ENCODE measurements at regions not wholly inside any gene's neighbourhood (a gene's known extent, or its start where the extent isn't known, plus 50 kb on each side); places are given as distances from the start of the nearest gene placed in this dataset.

- no peak for TF ChIP-seq EZH2phosphoT487 (IDR thresholded peaks at IDR 0.05; ENCODE audit: low read depth, severe bottlenecking, unreplicated experiment)
- TF ChIP-seq EZH2 (IDR thresholded peaks at IDR 0.05; ENCODE audit: borderline replicate concordance) = no peak
- TF ChIP-seq, protein P1, sequence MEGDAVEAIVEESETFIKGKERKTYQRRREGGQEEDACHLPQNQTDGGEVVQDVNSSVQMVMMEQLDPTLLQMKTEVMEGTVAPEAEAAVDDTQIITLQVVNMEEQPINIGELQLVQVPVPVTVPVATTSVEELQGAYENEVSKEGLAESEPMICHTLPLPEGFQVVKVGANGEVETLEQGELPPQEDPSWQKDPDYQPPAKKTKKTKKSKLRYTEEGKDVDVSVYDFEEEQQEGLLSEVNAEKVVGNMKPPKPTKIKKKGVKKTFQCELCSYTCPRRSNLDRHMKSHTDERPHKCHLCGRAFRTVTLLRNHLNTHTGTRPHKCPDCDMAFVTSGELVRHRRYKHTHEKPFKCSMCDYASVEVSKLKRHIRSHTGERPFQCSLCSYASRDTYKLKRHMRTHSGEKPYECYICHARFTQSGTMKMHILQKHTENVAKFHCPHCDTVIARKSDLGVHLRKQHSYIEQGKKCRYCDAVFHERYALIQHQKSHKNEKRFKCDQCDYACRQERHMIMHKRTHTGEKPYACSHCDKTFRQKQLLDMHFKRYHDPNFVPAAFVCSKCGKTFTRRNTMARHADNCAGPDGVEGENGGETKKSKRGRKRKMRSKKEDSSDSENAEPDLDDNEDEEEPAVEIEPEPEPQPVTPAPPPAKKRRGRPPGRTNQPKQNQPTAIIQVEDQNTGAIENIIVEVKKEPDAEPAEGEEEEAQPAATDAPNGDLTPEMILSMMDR (IDR thresholded peaks at IDR 0.05; ENCODE audit: poor library complexity) = no peak
These were observed 129.2 kb upstream of the COL8A1 start for GRCh38 chr3:99509224-99509623.
